Fibroblast of villous mesenchyme (primary cell): ENCODE measurements at regions not wholly inside any gene's neighbourhood (a gene's known extent, or its start where the extent isn't known, plus 50 kb on each side); places are given as distances from the start of the nearest gene placed in this dataset.

Experiments used
- DNase-seq: peaks from one replicate; pipeline ENCODE4 v3.0.0-alpha.2; 2010; ENCODE audit warnings: low read depth
- H3K4me3 ChIP-seq: 2 replicates; pipeline ENCODE4 v1.5.1; 2011; ENCODE audit warnings: low read depth, mild to moderate bottlenecking, low read length
- TF ChIP-seq, protein P1 (sequence below): IDR thresholded peaks from 2 replicates; pipeline ENCODE4 v1.5.1; 2012; ENCODE audit warnings: low read depth, mild to moderate bottlenecking, low read length; ENCODE audit not compliant: insufficient read depth

- no peak overlapping the region for H3K4me3 ChIP-seq
- TF ChIP-seq, protein P1, sequence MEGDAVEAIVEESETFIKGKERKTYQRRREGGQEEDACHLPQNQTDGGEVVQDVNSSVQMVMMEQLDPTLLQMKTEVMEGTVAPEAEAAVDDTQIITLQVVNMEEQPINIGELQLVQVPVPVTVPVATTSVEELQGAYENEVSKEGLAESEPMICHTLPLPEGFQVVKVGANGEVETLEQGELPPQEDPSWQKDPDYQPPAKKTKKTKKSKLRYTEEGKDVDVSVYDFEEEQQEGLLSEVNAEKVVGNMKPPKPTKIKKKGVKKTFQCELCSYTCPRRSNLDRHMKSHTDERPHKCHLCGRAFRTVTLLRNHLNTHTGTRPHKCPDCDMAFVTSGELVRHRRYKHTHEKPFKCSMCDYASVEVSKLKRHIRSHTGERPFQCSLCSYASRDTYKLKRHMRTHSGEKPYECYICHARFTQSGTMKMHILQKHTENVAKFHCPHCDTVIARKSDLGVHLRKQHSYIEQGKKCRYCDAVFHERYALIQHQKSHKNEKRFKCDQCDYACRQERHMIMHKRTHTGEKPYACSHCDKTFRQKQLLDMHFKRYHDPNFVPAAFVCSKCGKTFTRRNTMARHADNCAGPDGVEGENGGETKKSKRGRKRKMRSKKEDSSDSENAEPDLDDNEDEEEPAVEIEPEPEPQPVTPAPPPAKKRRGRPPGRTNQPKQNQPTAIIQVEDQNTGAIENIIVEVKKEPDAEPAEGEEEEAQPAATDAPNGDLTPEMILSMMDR, result no peak
- DNase-seq, result no peak
Observed at GRCh38 chr16:26530584-26531289, 536.0 kb upstream of the C16orf82 start.

- TF ChIP-seq, protein P1, result no peak
- DNase-seq, result no peak
- no peak overlapping the region for H3K4me3 ChIP-seq
Observed at GRCh38 chr16:26531290-26531730, 535.4 kb upstream of the C16orf82 start.

- TF ChIP-seq, protein P1, result no peak
- H3K4me3 ChIP-seq, result no peak overlapping the region
- no peak for DNase-seq
Observed at GRCh38 chr16:26532456-26532855, 534.3 kb upstream of the C16orf82 start.

DNA sequence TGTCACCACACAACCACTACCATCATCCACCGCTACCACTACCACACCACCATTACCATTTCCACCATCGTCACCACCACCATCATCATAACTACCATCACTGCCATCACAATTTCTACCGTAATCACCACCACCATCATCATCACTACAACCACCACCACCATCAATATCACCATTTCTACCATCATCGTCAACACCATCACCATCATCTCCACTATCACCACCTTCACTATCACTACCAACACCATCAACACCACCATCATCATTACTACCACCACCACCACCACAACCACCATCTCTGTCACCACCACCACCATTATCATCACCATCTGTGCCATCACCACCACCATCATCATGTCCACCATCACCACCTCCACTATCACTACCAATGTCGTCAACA, 524.5 kb upstream of the C16orf82 start:
- DNase-seq, result no peak
- TF ChIP-seq, protein P1, result no peak
- H3K4me3 ChIP-seq, result no peak overlapping the region

DNA sequence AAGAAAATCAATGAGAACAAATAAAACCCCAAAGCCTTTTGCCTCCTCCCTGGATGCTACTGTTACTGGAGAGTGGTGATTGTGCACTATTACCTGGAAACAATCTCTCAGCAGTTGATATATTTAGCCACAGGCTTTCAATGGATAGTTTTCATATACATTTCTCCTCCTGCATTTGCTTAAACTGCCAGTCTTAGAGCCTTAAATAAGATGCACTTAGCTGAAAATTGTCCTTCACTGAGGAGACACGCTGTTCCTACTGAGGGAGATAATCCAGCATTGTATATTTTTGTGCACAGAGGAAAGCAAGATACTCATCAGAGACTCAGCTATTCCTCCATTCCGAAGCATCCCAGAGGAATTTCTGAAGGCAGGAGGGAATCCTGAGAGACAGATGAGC, 520.2 kb upstream of the C16orf82 start:
- TF ChIP-seq, protein P1, result no peak
- no peak overlapping the region for H3K4me3 ChIP-seq
- no peak for DNase-seq

- H3K4me3 ChIP-seq, result no peak overlapping the region
- TF ChIP-seq, protein P1, result no peak
- DNase-seq, result no peak
Observed at GRCh38 chr16:26547681-26548080, 519.0 kb upstream of the C16orf82 start.
